ENCODE measurements at regions not wholly inside any gene's neighbourhood (a gene's known extent, or its start where the extent isn't known, plus 50 kb on each side); places are given as distances from the start of the nearest gene placed in this dataset.
"Not testable (repeated sequence)": the region's sequence is repeated elsewhere in the genome, so short reads cannot be mapped to it uniquely, and the experiment has no call there.

GRCh38 chr2:59856391-59856790, 697.1 kb downstream of the BCL11A start:
- DNase-seq = no peak

- DNase-seq = no peak
Measured at GRCh38 chr2:59853032-59853431, 700.4 kb downstream of the BCL11A start.

- DNase-seq = no peak
Measured at GRCh38 chr2:59851836-59852475, 701.5 kb downstream of the BCL11A start.

- DNase-seq = no peak
Measured at GRCh38 chr2:59850554-59850953, 702.9 kb downstream of the BCL11A start.

GRCh38 chr2:59833941-59834340, 719.5 kb downstream of the BCL11A start:
- DNase-seq = no peak

- no peak for DNase-seq
Measured at GRCh38 chr2:59830601-59831000, 722.9 kb downstream of the BCL11A start.

- DNase-seq = no peak
Measured at GRCh38 chr2:59827677-59828076, 725.8 kb downstream of the BCL11A start.

- no peak for DNase-seq
Measured at GRCh38 chr2:59826177-59826576, 727.3 kb downstream of the BCL11A start.

- DNase-seq = no peak
Measured at GRCh38 chr2:59824314-59824713, 729.1 kb downstream of the BCL11A start.

GRCh38 chr2:59816075-59816474, 737.4 kb downstream of the BCL11A start:
- DNase-seq = no peak

- DNase-seq = not testable (repeated sequence)
Measured at GRCh38 chr2:59810283-59810682, 743.2 kb downstream of the BCL11A start.

GRCh38 chr2:59806486-59806885, 747.0 kb downstream of the BCL11A start:
- DNase-seq = no peak

- DNase-seq = no peak
Measured at GRCh38 chr2:59804732-59805131, 748.7 kb downstream of the BCL11A start.

GRCh38 chr2:59803586-59803985, 749.9 kb downstream of the BCL11A start:
- no peak for DNase-seq

GRCh38 chr2:59798687-59799232, 754.7 kb downstream of the BCL11A start:
- no peak for DNase-seq

GRCh38 chr2:59791004-59791618, 762.3 kb downstream of the BCL11A start:
- DNase-seq = no peak

GRCh38 chr2:59790186-59791003, 763.1 kb downstream of the BCL11A start:
- DNase-seq = no peak

- no peak for DNase-seq
Measured at GRCh38 chr2:59789523-59789922, 763.9 kb downstream of the BCL11A start.

GRCh38 chr2:59787095-59787494, 766.4 kb downstream of the BCL11A start:
- DNase-seq = no peak

- no peak for DNase-seq
Measured at GRCh38 chr2:59786684-59787083, 766.8 kb downstream of the BCL11A start.

- DNase-seq = no peak
Measured at GRCh38 chr2:59779571-59779970, 773.9 kb downstream of the BCL11A start.

GRCh38 chr2:59777120-59777519, 776.3 kb downstream of the BCL11A start:
- DNase-seq = no peak

GRCh38 chr2:59776726-59777008, 776.8 kb downstream of the BCL11A start:
- DNase-seq = no peak

- DNase-seq = no peak
Measured at GRCh38 chr2:59774821-59775433, 778.5 kb downstream of the BCL11A start.
